ENCODE measurements at regions not wholly inside any gene's neighbourhood (a gene's known extent, or its start where the extent isn't known, plus 50 kb on each side); places are given as distances from the start of the nearest gene placed in this dataset.

DNA sequence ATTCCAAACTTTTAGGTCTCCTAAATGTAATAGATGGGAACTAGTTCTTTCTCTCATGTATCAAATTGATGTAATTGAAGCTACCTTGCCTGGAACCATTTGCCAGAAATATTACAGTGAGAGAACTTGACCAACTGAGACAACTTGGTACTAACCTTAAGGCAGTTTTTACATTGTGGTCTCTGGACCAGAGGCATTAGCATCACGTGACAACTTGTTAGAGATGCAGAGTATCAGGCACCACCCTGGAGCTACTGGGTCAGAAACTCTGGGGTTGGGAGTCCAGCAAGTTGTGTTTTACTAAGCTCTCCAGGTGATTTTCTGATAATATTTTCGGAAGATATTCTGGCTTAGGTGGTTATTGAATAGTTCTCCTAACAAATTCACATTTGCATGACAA lies 982.1 kb upstream of the SLC35B3 start:
- no peaks in the 10 kb centered on the region for H3K4me1 Mint-ChIP-seq (ENCODE audit: low read depth, unreplicated experiment)
- BruUV-seq (replicated peaks): no TSS peak
- H3K27me3 Mint-ChIP-seq (ENCODE audit: unreplicated experiment): no peaks in the 10 kb centered on the region
- no peak for DNase-seq
- no peaks in the 10 kb centered on the region for H3K9me3 Mint-ChIP-seq (ENCODE audit: low read depth, unreplicated experiment)
- intact Hi-C loops (cut with micrococcal nuclease; ENCODE audit: unreplicated experiment): no loop called here
- TF ChIP-seq, protein P1, sequence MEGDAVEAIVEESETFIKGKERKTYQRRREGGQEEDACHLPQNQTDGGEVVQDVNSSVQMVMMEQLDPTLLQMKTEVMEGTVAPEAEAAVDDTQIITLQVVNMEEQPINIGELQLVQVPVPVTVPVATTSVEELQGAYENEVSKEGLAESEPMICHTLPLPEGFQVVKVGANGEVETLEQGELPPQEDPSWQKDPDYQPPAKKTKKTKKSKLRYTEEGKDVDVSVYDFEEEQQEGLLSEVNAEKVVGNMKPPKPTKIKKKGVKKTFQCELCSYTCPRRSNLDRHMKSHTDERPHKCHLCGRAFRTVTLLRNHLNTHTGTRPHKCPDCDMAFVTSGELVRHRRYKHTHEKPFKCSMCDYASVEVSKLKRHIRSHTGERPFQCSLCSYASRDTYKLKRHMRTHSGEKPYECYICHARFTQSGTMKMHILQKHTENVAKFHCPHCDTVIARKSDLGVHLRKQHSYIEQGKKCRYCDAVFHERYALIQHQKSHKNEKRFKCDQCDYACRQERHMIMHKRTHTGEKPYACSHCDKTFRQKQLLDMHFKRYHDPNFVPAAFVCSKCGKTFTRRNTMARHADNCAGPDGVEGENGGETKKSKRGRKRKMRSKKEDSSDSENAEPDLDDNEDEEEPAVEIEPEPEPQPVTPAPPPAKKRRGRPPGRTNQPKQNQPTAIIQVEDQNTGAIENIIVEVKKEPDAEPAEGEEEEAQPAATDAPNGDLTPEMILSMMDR (IDR thresholded peaks at IDR 0.05; ENCODE audit: unreplicated experiment): no peak
- CTCF ChIA-PET: no interaction called here
- no peak overlapping the region for H3K4me3 Mint-ChIP-seq (ENCODE audit: low read depth, unreplicated experiment)
- no peak overlapping the region for H3K27ac Mint-ChIP-seq (ENCODE audit: unreplicated experiment)
- H3K36me3 Mint-ChIP-seq (ENCODE audit: insufficient read depth, unreplicated experiment): no peaks in the 10 kb centered on the region

DNA sequence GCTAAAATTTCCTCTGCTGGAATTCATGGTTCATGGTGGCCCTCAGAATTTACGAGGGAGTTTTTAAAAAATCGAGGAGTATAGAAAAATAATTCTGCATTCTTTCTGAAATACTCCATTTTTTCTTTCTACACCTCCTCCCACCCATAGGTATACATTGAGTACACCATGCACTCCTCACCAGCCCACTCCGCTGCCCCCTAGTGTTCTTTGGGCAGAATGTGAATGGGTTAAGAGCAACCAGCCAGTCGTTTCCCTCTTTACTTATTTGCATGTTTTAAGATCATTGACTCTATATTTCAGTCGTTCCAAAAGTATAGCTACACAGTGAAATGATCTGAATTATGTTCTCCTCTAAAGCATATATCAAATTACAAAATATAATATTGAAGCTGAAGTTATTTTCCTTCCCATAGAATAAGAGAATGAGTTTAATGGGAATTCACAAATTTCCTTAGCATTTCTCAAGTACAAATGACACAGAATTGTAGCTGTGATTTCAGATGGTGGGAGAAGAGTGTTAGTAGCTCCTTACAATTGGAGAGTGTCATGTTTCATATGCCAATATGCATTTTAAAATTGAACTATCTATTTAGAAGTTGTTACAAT lies 977.7 kb upstream of the SLC35B3 start:
- intact Hi-C loops (cut with micrococcal nuclease; ENCODE audit: unreplicated experiment): no loop called here
- CTCF ChIA-PET: no interaction called here
- Mint-ChIP-seq H3K36me3 (ENCODE audit: insufficient read depth, unreplicated experiment) (no peaks in the 10 kb centered on the region), H3K4me3 (ENCODE audit: low read depth, unreplicated experiment) (no peak overlapping the region), H3K9me3 (ENCODE audit: low read depth, unreplicated experiment) (no peaks in the 10 kb centered on the region), H3K27ac (ENCODE audit: unreplicated experiment) (no peak overlapping the region), H3K27me3 (ENCODE audit: unreplicated experiment) (no peaks in the 10 kb centered on the region), H3K4me1 (ENCODE audit: low read depth, unreplicated experiment) (no peaks in the 10 kb centered on the region)
- DNase-seq: peak; percentile 34
- no TSS peak for BruUV-seq (replicated peaks)
- TF ChIP-seq, protein P1 (IDR thresholded peaks at IDR 0.05; ENCODE audit: unreplicated experiment): no peak

DNA sequence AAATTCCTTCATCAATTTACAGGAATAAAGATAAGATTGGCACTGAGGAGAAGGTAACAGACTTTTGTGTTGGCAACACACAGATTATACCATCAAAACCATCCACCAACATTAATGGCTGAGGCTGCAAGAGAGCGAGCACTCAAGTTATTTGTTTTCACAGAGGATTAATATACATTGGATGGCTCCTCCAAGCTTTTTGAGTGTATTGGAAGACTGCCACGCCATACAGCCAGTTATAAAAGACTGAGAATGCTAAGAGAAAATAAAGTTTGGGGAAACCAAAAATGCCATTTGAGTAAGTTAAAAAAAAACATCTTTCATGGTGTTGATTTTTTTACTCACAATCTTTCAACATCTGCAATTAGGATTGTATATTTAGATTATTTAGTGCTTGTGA lies 973.8 kb upstream of the SLC35B3 start:
- Mint-ChIP-seq H3K27ac (ENCODE audit: unreplicated experiment) (no peak overlapping the region), H3K9me3 (ENCODE audit: low read depth, unreplicated experiment) (no peaks in the 10 kb centered on the region), H3K27me3 (ENCODE audit: unreplicated experiment) (no peaks in the 10 kb centered on the region), H3K4me1 (ENCODE audit: low read depth, unreplicated experiment) (peaks cover 20% of the 10 kb centered on the region), H3K36me3 (ENCODE audit: insufficient read depth, unreplicated experiment) (peaks cover 8% of the 10 kb centered on the region), H3K4me3 (ENCODE audit: low read depth, unreplicated experiment) (no peak overlapping the region)
- DNase-seq: no peak
- intact Hi-C loops (cut with micrococcal nuclease; ENCODE audit: unreplicated experiment): loop anchor here (5.0 kb wide), 1 partner anchor 1018 kb away; no protein-coding TSS in a partner anchor
- no TSS peak for BruUV-seq (replicated peaks)
- CTCF ChIA-PET: interaction anchor here (0.6 kb wide), 1 partner anchor 12 kb away, joined by 3 read pairs; no protein-coding TSS in a partner anchor
- TF ChIP-seq, protein P1 (IDR thresholded peaks at IDR 0.05; ENCODE audit: unreplicated experiment): no peak

DNA sequence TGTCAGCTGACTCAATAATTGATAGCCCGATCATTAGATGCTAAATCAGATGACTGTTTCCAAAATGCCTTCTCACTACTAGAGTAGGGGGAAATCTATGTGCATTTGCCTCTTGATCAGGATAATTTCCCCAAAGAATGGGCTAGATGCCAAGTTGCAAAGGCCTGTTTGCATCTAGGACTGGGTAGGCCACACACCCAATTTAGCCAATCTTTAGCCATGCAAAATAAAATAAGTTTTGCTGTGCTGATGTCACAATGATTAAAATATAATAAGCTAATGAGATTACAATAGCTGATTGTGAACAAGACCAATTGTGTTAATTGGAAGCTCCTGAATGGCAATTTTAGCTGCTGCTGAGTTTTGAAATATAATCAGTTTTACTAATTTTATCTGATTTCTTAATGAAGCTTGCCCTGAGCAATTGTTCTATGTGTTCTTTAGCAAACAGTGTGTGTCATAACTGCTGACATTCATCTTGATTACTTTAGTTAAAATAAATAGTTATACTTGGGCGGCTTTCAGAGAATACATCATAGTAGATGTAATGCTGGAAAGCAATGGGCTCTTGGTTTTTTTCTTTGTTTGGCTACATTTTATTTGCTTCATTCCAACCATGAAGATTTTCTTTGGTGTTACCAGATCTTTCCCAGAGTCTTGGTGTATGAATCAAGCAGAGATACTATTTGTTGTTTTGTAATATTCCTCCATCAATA lies 973.2 kb upstream of the SLC35B3 start:
- Mint-ChIP-seq H3K9me3 (ENCODE audit: low read depth, unreplicated experiment) (no peaks in the 10 kb centered on the region), H3K27ac (ENCODE audit: unreplicated experiment) (no peak overlapping the region), H3K4me3 (ENCODE audit: low read depth, unreplicated experiment) (no peak overlapping the region), H3K27me3 (ENCODE audit: unreplicated experiment) (no peaks in the 10 kb centered on the region), H3K4me1 (ENCODE audit: low read depth, unreplicated experiment) (peaks cover 26% of the 10 kb centered on the region), H3K36me3 (ENCODE audit: insufficient read depth, unreplicated experiment) (peaks cover 8% of the 10 kb centered on the region)
- TF ChIP-seq, protein P1 (IDR thresholded peaks at IDR 0.05; ENCODE audit: unreplicated experiment): no peak
- intact Hi-C loops (cut with micrococcal nuclease; ENCODE audit: unreplicated experiment): loop anchor here (5.0 kb wide), 1 partner anchor 1019 kb away; no protein-coding TSS in a partner anchor
- no TSS peak for BruUV-seq (replicated peaks)
- no peak for DNase-seq
- CTCF ChIA-PET: interaction anchor here (0.6 kb wide), 1 partner anchor 12 kb away, joined by 3 read pairs; no protein-coding TSS in a partner anchor
